Naive B cell (primary cell): ENCODE measurements at regions not wholly inside any gene's neighbourhood (a gene's known extent, or its start where the extent isn't known, plus 50 kb on each side); places are given as distances from the start of the nearest gene placed in this dataset.
"Not testable (repeated sequence)": the region's sequence is repeated elsewhere in the genome, so short reads cannot be mapped to it uniquely, and the experiment has no call there.

Experiments used
- ATAC-seq, 2 donors: fragments of 150-1000 bp; cut with Tn5 transposase; 2 replicates each; pipeline ENCODE4 v1.10.0; 2021; ENCODE audit warnings: low read depth in 2 of 2, mild to moderate bottlenecking in 2 of 2, moderate library complexity in 2 of 2
- DNase-seq: peaks from one replicate; pipeline ENCODE4 v3.0.0; 2022
- H3K27ac Mint-ChIP-seq, 6 donors: one replicate each; pipeline ENCODE4 v1.8.0; 2020 to 2022; ENCODE audit warnings: mild to moderate bottlenecking in 6 of 6, mixed read lengths in 6 of 6, moderate library complexity in 5 of 6, inconsistent platforms in 2 of 6
- H3K27me3 Mint-ChIP-seq, 3 donors: one replicate each; pipeline ENCODE4 v1.8.0; 2021 to 2022; ENCODE audit warnings: mixed read lengths in 3 of 3, mild to moderate bottlenecking in 1 of 3
- H3K36me3 Mint-ChIP-seq, 2 donors: one replicate each; pipeline ENCODE4 v1.8.0; 2020 to 2022; ENCODE audit warnings: mixed read lengths in 2 of 2, inconsistent platforms in 1 of 2, mild to moderate bottlenecking in 1 of 2
- H3K4me1 Mint-ChIP-seq, 3 donors: one replicate each; pipeline ENCODE4 v1.8.0; 2020 to 2022; ENCODE audit warnings: mixed read lengths in 3 of 3, inconsistent platforms in 1 of 3, mild to moderate bottlenecking in 1 of 3, moderate library complexity in 1 of 3
- H3K4me3 Mint-ChIP-seq, 8 donors: one replicate each; pipeline ENCODE4 v1.8.0; 2020 to 2022; ENCODE audit warnings: mild to moderate bottlenecking in 8 of 8, mixed read lengths in 8 of 8, moderate library complexity in 8 of 8, inconsistent platforms in 2 of 8
- H3K9me3 Mint-ChIP-seq, 7 donors: one replicate each; pipeline ENCODE4 v1.8.0; 2020 to 2022; ENCODE audit warnings: mixed read lengths in 7 of 7, mild to moderate bottlenecking in 5 of 7, inconsistent platforms in 2 of 7, moderate library complexity in 1 of 7

GRCh38 chr12:67035121-67035520, 234.0 kb upstream of the CAND1 start:
- Mint-ChIP-seq H3K4me3 (no peak overlapping the region), H3K9me3 (no peaks in the 10 kb centered on the region), H3K36me3 (no peaks in the 10 kb centered on the region), H3K27ac (no peak overlapping the region), H3K4me1 (no peaks in the 10 kb centered on the region), H3K27me3 (peaks cover 5 to 18% (median 6%) of the 10 kb centered on the region in 3 donors)
- DNase-seq (no peak), ATAC-seq (no peak)

DNA sequence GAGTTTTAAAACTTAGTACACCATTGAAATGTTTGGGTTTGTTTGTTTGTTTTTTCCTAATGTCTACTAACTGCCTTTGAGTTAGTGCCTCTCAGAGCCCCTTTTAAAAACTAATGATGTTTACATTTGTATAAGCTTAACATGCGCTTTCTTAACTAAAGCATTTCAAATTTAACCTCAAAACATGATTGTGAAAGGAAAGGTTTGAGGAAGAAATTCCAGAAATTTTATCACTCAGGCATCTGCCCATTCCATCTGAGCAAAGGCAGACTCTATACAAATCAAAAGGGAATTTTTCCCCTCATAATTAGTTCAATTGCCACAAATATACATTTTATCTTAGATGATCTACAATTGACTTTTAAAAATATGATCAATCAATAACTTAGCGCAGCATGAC, 230.7 kb upstream of the CAND1 start:
- no peak for DNase-seq
- H3K36me3 Mint-ChIP-seq = no peaks in the 10 kb centered on the region
- H3K27ac Mint-ChIP-seq = no peak overlapping the region

GRCh38 chr12:67039995-67040860, 228.9 kb upstream of the CAND1 start:
- Mint-ChIP-seq H3K27ac (no peak overlapping the region), H3K4me1 (no peaks in the 10 kb centered on the region), H3K36me3 (no peaks in the 10 kb centered on the region), H3K9me3 (peaks cover 0 to 1% (median 0%) of the 10 kb centered on the region in 7 donors), H3K27me3 (peaks cover 3 to 16% (median 7%) of the 10 kb centered on the region in 3 donors), H3K4me3 (no peak overlapping the region)
- ATAC-seq (no peak), DNase-seq (no peak)

More for the DNA sequence above, 230.7 kb upstream of the CAND1 start:
- Mint-ChIP-seq H3K4me1 (no peaks in the 10 kb centered on the region), H3K4me3 (no peak overlapping the region), H3K9me3 (peaks cover 0 to 1% (median 0%) of the 10 kb centered on the region in 7 donors), H3K27me3 (peaks cover 0 to 10% (median 6%) of the 10 kb centered on the region in 3 donors)
- no peak for ATAC-seq

- Mint-ChIP-seq H3K27me3 (peaks cover 6 to 21% (median 12%) of the 10 kb centered on the region in 3 donors), H3K4me3 (no peak overlapping the region), H3K4me1 (no peaks in the 10 kb centered on the region), H3K9me3 (peaks cover 0 to 1% (median 0%) of the 10 kb centered on the region in 7 donors), H3K36me3 (no peaks in the 10 kb centered on the region), H3K27ac (no peak overlapping the region)
- ATAC-seq (no peak), DNase-seq (no peak)
These were observed 228.4 kb upstream of the CAND1 start for GRCh38 chr12:67040861-67041137.

- Mint-ChIP-seq H3K27ac (no peak overlapping the region), H3K9me3 (peaks cover 0 to 1% (median 0%) of the 10 kb centered on the region in 7 donors), H3K4me1 (no peaks in the 10 kb centered on the region), H3K4me3 (no peak overlapping the region), H3K27me3 (peaks cover 6 to 22% (median 7%) of the 10 kb centered on the region in 3 donors), H3K36me3 (no peaks in the 10 kb centered on the region)
- ATAC-seq = no peak
- no peak for DNase-seq
These were observed 226.4 kb upstream of the CAND1 start for GRCh38 chr12:67042697-67043131.

DNA sequence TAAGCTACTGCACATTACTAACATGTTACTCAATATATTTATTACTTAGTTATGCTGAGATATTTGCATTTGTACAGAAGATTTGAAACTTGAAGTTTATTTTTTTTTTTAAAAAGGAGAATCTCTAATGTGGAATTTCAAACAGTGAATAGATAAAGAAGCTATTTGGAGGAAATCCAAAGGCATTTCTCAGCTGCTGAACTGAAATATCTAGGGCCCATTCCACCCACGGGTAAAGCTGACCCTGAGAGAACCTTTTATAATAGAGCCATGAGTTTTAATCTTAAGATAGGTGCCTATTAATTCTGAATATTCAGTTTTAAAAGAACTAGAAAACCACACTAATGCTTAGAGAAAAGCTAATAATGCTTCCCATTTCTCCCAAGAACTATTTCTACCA, 225.4 kb upstream of the CAND1 start:
- ATAC-seq = no peak
- DNase-seq = no peak
- peaks cover 7 to 22% (median 9%) of the 10 kb centered on the region in 3 donors for H3K27me3 Mint-ChIP-seq
- H3K9me3 Mint-ChIP-seq = peaks cover 0 to 3% (median 0%) of the 10 kb centered on the region in 7 donors
- H3K4me1 Mint-ChIP-seq = no peaks in the 10 kb centered on the region
- no peak overlapping the region for H3K27ac Mint-ChIP-seq
- H3K4me3 Mint-ChIP-seq = no peak overlapping the region
- H3K36me3 Mint-ChIP-seq = no peaks in the 10 kb centered on the region

DNA sequence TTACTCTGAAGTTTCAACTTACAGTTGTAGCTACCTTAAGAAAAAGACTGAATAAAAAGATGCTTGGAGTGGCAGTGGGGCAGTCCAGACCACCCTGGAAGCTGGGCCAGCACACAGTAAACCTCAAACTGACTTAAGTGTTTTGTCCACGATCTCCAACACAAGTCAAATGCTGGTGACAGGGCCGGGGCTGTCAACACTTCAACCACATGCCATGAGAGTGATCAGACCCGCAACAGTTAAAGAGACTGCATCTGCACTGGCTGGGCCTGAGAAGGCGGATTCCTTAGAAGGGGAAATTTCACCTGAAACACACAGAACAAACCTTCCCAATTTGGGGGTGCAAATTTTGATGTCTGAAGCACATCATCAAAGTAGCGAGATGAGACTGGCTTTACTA, 223.5 kb upstream of the CAND1 start:
- H3K4me3 Mint-ChIP-seq = no peak overlapping the region

DNA sequence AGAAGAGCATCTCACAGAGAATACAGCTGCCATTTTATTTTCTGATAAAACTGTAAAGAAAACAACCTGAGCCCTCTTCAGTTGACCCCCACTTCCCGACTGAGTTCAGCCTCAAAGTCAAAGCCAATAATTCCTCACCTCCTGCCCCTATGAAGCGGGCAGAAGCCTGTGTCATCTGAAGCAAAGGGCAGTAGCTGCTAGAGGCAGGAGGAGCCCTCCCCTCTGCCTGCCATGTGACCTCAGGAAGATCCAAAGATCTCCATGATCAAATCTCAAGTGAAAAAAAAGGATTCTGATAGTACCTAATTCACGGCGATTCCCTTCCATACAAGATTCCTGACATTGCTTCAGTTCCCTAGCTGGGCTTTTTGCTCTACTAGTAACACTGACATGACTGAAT, 223.1 kb upstream of the CAND1 start:
- no peak for ATAC-seq
- Mint-ChIP-seq H3K27me3 (peaks cover 11 to 29% (median 18%) of the 10 kb centered on the region in 3 donors), H3K9me3 (peaks cover 0 to 7% (median 0%) of the 10 kb centered on the region in 7 donors), H3K27ac (no peak overlapping the region), H3K36me3 (no peaks in the 10 kb centered on the region), H3K4me3 (no peak overlapping the region), H3K4me1 (no peaks in the 10 kb centered on the region)
- no peak for DNase-seq

More for the DNA sequence above, 223.5 kb upstream of the CAND1 start:
- Mint-ChIP-seq H3K9me3 (peaks cover 0 to 7% (median 0%) of the 10 kb centered on the region in 7 donors), H3K36me3 (no peaks in the 10 kb centered on the region), H3K27me3 (peaks cover 7 to 24% (median 14%) of the 10 kb centered on the region in 3 donors), H3K4me1 (no peaks in the 10 kb centered on the region), H3K27ac (no peak overlapping the region)
- ATAC-seq (no peak), DNase-seq (no peak)

- no peaks in the 10 kb centered on the region for H3K36me3 Mint-ChIP-seq
These were observed 221.5 kb upstream of the CAND1 start for GRCh38 chr12:67047634-67048033.

GRCh38 chr12:67048371-67048770, 220.8 kb upstream of the CAND1 start:
- Mint-ChIP-seq H3K36me3 (no peaks in the 10 kb centered on the region), H3K27me3 (peaks cover 11 to 22% (median 20%) of the 10 kb centered on the region in 3 donors), H3K4me3 (no peak overlapping the region), H3K27ac (no peak overlapping the region), H3K4me1 (no peaks in the 10 kb centered on the region), H3K9me3 (peaks cover 0 to 7% (median 0%) of the 10 kb centered on the region in 7 donors)
- no peak for ATAC-seq
- DNase-seq = no peak

More at GRCh38 chr12:67047634-67048033, 221.5 kb upstream of the CAND1 start:
- Mint-ChIP-seq H3K4me1 (no peaks in the 10 kb centered on the region), H3K27ac (no peak overlapping the region), H3K4me3 (no peak overlapping the region), H3K27me3 (peaks cover 11 to 27% (median 22%) of the 10 kb centered on the region in 3 donors), H3K9me3 (peaks cover 0 to 7% (median 0%) of the 10 kb centered on the region in 7 donors)
- DNase-seq (no peak), ATAC-seq (no peak)

- not testable (repeated sequence) for H3K27ac Mint-ChIP-seq, H3K4me1 Mint-ChIP-seq, H3K4me3 Mint-ChIP-seq, ATAC-seq, H3K36me3 Mint-ChIP-seq, H3K9me3 Mint-ChIP-seq, DNase-seq
- peaks cover 11 to 22% (median 20%) of the 10 kb centered on the region in 3 donors for H3K27me3 Mint-ChIP-seq
These were observed 220.0 kb upstream of the CAND1 start for GRCh38 chr12:67049199-67049598.

DNA sequence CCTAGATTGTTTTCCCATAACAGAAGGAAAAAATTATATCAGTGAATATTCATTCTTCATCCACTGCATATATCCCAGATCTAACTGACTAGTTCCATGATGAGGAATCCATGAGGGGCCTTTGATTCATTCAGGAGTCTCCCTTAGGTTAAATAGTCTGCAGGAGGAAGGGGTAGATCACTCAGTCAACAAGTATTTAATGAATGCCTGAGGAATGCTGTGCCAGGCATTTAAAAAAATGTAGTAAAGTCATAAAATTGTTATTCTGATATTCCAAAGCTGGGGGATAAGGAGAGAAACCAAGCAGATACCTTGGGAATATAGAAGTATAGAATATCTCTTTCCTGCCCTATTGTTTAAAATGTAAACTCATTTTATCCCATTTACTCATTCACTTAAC, 216.2 kb upstream of the CAND1 start:
- H3K27me3 Mint-ChIP-seq = peaks cover 8 to 27% (median 10%) of the 10 kb centered on the region in 3 donors
- H3K27ac Mint-ChIP-seq = no peak overlapping the region
- ATAC-seq (no peak), DNase-seq (no peak)
- H3K9me3 Mint-ChIP-seq = peaks cover 0 to 7% (median 0%) of the 10 kb centered on the region in 7 donors
- H3K36me3 Mint-ChIP-seq = no peaks in the 10 kb centered on the region
- no peaks in the 10 kb centered on the region for H3K4me1 Mint-ChIP-seq
- H3K4me3 Mint-ChIP-seq = no peak overlapping the region

- no peak for ATAC-seq
- Mint-ChIP-seq H3K27me3 (peaks cover 9 to 22% (median 11%) of the 10 kb centered on the region in 3 donors), H3K27ac (no peak overlapping the region)
These were observed 212.8 kb upstream of the CAND1 start for GRCh38 chr12:67056329-67056728.

DNA sequence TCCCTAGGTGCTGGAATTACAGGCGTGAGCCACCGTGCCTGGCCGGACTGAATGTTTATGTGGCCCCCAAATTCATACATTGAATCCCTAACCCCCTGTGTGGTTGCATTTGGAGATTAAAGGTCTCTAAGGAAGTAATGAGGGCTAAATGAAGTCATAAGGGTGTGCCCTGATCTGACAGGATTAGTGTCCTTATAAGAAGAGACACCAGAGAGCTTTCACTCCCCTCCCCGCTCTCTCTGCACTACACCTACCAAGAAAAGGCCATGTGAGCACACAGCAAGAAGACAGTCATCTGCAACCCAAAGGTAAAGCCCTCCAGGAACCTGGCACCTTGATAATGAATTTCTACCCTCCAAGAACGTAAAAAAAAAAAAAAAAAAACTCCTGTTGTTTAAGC, 212.1 kb upstream of the CAND1 start:
- Mint-ChIP-seq H3K36me3 (no peaks in the 10 kb centered on the region), H3K9me3 (peaks cover 0 to 4% (median 0%) of the 10 kb centered on the region in 7 donors), H3K27me3 (peaks cover 12 to 25% (median 14%) of the 10 kb centered on the region in 3 donors), H3K4me1 (no peaks in the 10 kb centered on the region), H3K27ac (no peak overlapping the region), H3K4me3 (no peak overlapping the region)
- ATAC-seq = no peak
- no peak for DNase-seq

More at GRCh38 chr12:67056329-67056728, 212.8 kb upstream of the CAND1 start:
- DNase-seq = no peak
- H3K9me3 Mint-ChIP-seq = no peaks in the 10 kb centered on the region
- H3K4me3 Mint-ChIP-seq = no peak overlapping the region
- no peaks in the 10 kb centered on the region for H3K4me1 Mint-ChIP-seq
- no peaks in the 10 kb centered on the region for H3K36me3 Mint-ChIP-seq
